ENCODE measurements at regions not wholly inside any gene's neighbourhood (a gene's known extent, or its start where the extent isn't known, plus 50 kb on each side); places are given as distances from the start of the nearest gene placed in this dataset.
"Not testable (repeated sequence)": the region's sequence is repeated elsewhere in the genome, so short reads cannot be mapped to it uniquely, and the experiment has no call there.

GRCh38 chr3:140765246-140765645 is 87.4 kb downstream of the TRIM42 start:
- Histone ChIP-seq H3K9me3 (ENCODE audit: control insufficient read depth in 3 of 3, low read length in 3 of 3) (no peaks in the 10 kb centered on the region), H3K27ac (ENCODE audit: low read depth, low read length) (no peak overlapping the region), H3K4me3 (ENCODE audit: low read length in 3 of 3) (no peak overlapping the region), H3K27me3 (ENCODE audit: control insufficient read depth in 3 of 3, insufficient read depth in 3 of 3, low read length in 3 of 3) (no peaks in the 10 kb centered on the region), H3K4me1 (ENCODE audit: control insufficient read depth in 3 of 3, insufficient read depth in 3 of 3, low read length in 3 of 3) (no peaks in the 10 kb centered on the region), H3K9ac (ENCODE audit: low read depth in 1 of 3, low read length in 3 of 3) (no peak overlapping the region), H3K36me3 (ENCODE audit: control insufficient read depth in 3 of 3, insufficient read depth in 3 of 3, low read length in 3 of 3) (no peaks in the 10 kb centered on the region)

GRCh38 chr3:140766465-140766864 is 88.6 kb downstream of the TRIM42 start:
- Histone ChIP-seq H3K4me1 (ENCODE audit: control insufficient read depth in 3 of 3, insufficient read depth in 3 of 3, low read length in 3 of 3) (no peaks in the 10 kb centered on the region), H3K36me3 (ENCODE audit: control insufficient read depth in 3 of 3, insufficient read depth in 3 of 3, low read length in 3 of 3) (no peaks in the 10 kb centered on the region), H3K9me3 (ENCODE audit: control insufficient read depth in 3 of 3, low read length in 3 of 3) (no peaks in the 10 kb centered on the region), H3K27ac (ENCODE audit: low read depth, low read length) (no peak overlapping the region), H3K27me3 (ENCODE audit: control insufficient read depth in 3 of 3, insufficient read depth in 3 of 3, low read length in 3 of 3) (no peaks in the 10 kb centered on the region), H3K9ac (ENCODE audit: low read depth in 1 of 3, low read length in 3 of 3) (no peak overlapping the region), H3K4me3 (ENCODE audit: low read length in 3 of 3) (no peak overlapping the region)

- no peaks in the 10 kb centered on the region for H3K9me3 ChIP-seq (ENCODE audit: control insufficient read depth in 3 of 3, low read length in 3 of 3)
- H3K4me3 ChIP-seq (ENCODE audit: low read length in 3 of 3): no peak overlapping the region
- no peak overlapping the region for H3K9ac ChIP-seq (ENCODE audit: low read depth in 1 of 3, low read length in 3 of 3)
- no peaks in the 10 kb centered on the region for H3K4me1 ChIP-seq (ENCODE audit: control insufficient read depth in 3 of 3, insufficient read depth in 3 of 3, low read length in 3 of 3)
- H3K27me3 ChIP-seq (ENCODE audit: control insufficient read depth in 3 of 3, insufficient read depth in 3 of 3, low read length in 3 of 3): no peaks in the 10 kb centered on the region
- no peaks in the 10 kb centered on the region for H3K36me3 ChIP-seq (ENCODE audit: control insufficient read depth in 3 of 3, insufficient read depth in 3 of 3, low read length in 3 of 3)
- no peak overlapping the region for H3K27ac ChIP-seq (ENCODE audit: low read depth, low read length)
Observed at GRCh38 chr3:140767566-140767965, 89.7 kb downstream of the TRIM42 start.

GRCh38 chr3:140768941-140769340 is 91.1 kb downstream of the TRIM42 start:
- Histone ChIP-seq H3K27ac (ENCODE audit: low read depth, low read length) (no peak overlapping the region), H3K36me3 (ENCODE audit: control insufficient read depth in 3 of 3, insufficient read depth in 3 of 3, low read length in 3 of 3) (no peaks in the 10 kb centered on the region), H3K27me3 (ENCODE audit: control insufficient read depth in 3 of 3, insufficient read depth in 3 of 3, low read length in 3 of 3) (no peaks in the 10 kb centered on the region), H3K4me1 (ENCODE audit: control insufficient read depth in 3 of 3, insufficient read depth in 3 of 3, low read length in 3 of 3) (no peaks in the 10 kb centered on the region), H3K9me3 (ENCODE audit: control insufficient read depth in 3 of 3, low read length in 3 of 3) (no peaks in the 10 kb centered on the region), H3K9ac (ENCODE audit: low read depth in 1 of 3, low read length in 3 of 3) (no peak overlapping the region), H3K4me3 (ENCODE audit: low read length in 3 of 3) (no peak overlapping the region)

- H3K4me1 ChIP-seq (ENCODE audit: control insufficient read depth in 3 of 3, insufficient read depth in 3 of 3, low read length in 3 of 3): no peaks in the 10 kb centered on the region
- H3K9ac ChIP-seq (ENCODE audit: low read depth in 1 of 3, low read length in 3 of 3): no peak overlapping the region
- no peak overlapping the region for H3K4me3 ChIP-seq (ENCODE audit: low read length in 3 of 3)
- H3K27ac ChIP-seq (ENCODE audit: low read depth, low read length): no peak overlapping the region
- H3K36me3 ChIP-seq (ENCODE audit: control insufficient read depth in 3 of 3, insufficient read depth in 3 of 3, low read length in 3 of 3): no peaks in the 10 kb centered on the region
- H3K27me3 ChIP-seq (ENCODE audit: control insufficient read depth in 3 of 3, insufficient read depth in 3 of 3, low read length in 3 of 3): no peaks in the 10 kb centered on the region
- no peaks in the 10 kb centered on the region for H3K9me3 ChIP-seq (ENCODE audit: control insufficient read depth in 3 of 3, low read length in 3 of 3)
Observed at GRCh38 chr3:140769951-140770350, 92.1 kb downstream of the TRIM42 start.

GRCh38 chr3:140770977-140771667 is 93.3 kb downstream of the TRIM42 start:
- Histone ChIP-seq H3K9ac (ENCODE audit: low read depth in 1 of 3, low read length in 3 of 3) (no peak overlapping the region), H3K27me3 (ENCODE audit: control insufficient read depth in 3 of 3, insufficient read depth in 3 of 3, low read length in 3 of 3) (no peaks in the 10 kb centered on the region), H3K4me1 (ENCODE audit: control insufficient read depth in 3 of 3, insufficient read depth in 3 of 3, low read length in 3 of 3) (no peaks in the 10 kb centered on the region), H3K36me3 (ENCODE audit: control insufficient read depth in 3 of 3, insufficient read depth in 3 of 3, low read length in 3 of 3) (no peaks in the 10 kb centered on the region), H3K27ac (ENCODE audit: low read depth, low read length) (no peak overlapping the region), H3K4me3 (ENCODE audit: low read length in 3 of 3) (no peak overlapping the region), H3K9me3 (ENCODE audit: control insufficient read depth in 3 of 3, low read length in 3 of 3) (no peaks in the 10 kb centered on the region)

GRCh38 chr3:140777631-140778233 is 99.9 kb downstream of the TRIM42 start:
- Histone ChIP-seq H3K4me1 (ENCODE audit: control insufficient read depth in 3 of 3, insufficient read depth in 3 of 3, low read length in 3 of 3) (no peaks in the 10 kb centered on the region), H3K9me3 (ENCODE audit: control insufficient read depth in 3 of 3, low read length in 3 of 3) (no peaks in the 10 kb centered on the region), H3K36me3 (ENCODE audit: control insufficient read depth in 3 of 3, insufficient read depth in 3 of 3, low read length in 3 of 3) (no peaks in the 10 kb centered on the region), H3K4me3 (ENCODE audit: low read length in 3 of 3) (no peak overlapping the region), H3K27ac (ENCODE audit: low read depth, low read length) (no peak overlapping the region), H3K27me3 (ENCODE audit: control insufficient read depth in 3 of 3, insufficient read depth in 3 of 3, low read length in 3 of 3) (no peaks in the 10 kb centered on the region), H3K9ac (ENCODE audit: low read depth in 1 of 3, low read length in 3 of 3) (no peak overlapping the region)

GRCh38 chr3:140791368-140791767 is 113.5 kb downstream of the TRIM42 start:
- no peaks in the 10 kb centered on the region for H3K36me3 ChIP-seq (ENCODE audit: control insufficient read depth in 3 of 3, insufficient read depth in 3 of 3, low read length in 3 of 3)
- H3K27ac ChIP-seq (ENCODE audit: low read depth, low read length): no peak overlapping the region
- H3K27me3 ChIP-seq (ENCODE audit: control insufficient read depth in 3 of 3, insufficient read depth in 3 of 3, low read length in 3 of 3): no peaks in the 10 kb centered on the region
- no peaks in the 10 kb centered on the region for H3K9me3 ChIP-seq (ENCODE audit: control insufficient read depth in 3 of 3, low read length in 3 of 3)
- H3K4me1 ChIP-seq (ENCODE audit: control insufficient read depth in 3 of 3, insufficient read depth in 3 of 3, low read length in 3 of 3): no peaks in the 10 kb centered on the region
- no peak overlapping the region for H3K9ac ChIP-seq (ENCODE audit: low read depth in 1 of 3, low read length in 3 of 3)
- no peak overlapping the region for H3K4me3 ChIP-seq (ENCODE audit: low read length in 3 of 3)

GRCh38 chr3:140794507-140794906 is 116.6 kb downstream of the TRIM42 start:
- Histone ChIP-seq H3K36me3 (ENCODE audit: control insufficient read depth in 3 of 3, insufficient read depth in 3 of 3, low read length in 3 of 3) (no peaks in the 10 kb centered on the region), H3K27ac (ENCODE audit: low read depth, low read length) (no peak overlapping the region), H3K4me1 (ENCODE audit: control insufficient read depth in 3 of 3, insufficient read depth in 3 of 3, low read length in 3 of 3) (no peaks in the 10 kb centered on the region), H3K9me3 (ENCODE audit: control insufficient read depth in 3 of 3, low read length in 3 of 3) (no peaks in the 10 kb centered on the region), H3K9ac (ENCODE audit: low read depth in 1 of 3, low read length in 3 of 3) (no peak overlapping the region), H3K4me3 (ENCODE audit: low read length in 3 of 3) (no peak overlapping the region), H3K27me3 (ENCODE audit: control insufficient read depth in 3 of 3, insufficient read depth in 3 of 3, low read length in 3 of 3) (no peaks in the 10 kb centered on the region)

- not testable (repeated sequence) for H3K27ac ChIP-seq (ENCODE audit: low read depth, low read length); H3K9ac ChIP-seq (ENCODE audit: low read depth in 1 of 3, low read length in 3 of 3); H3K27me3 ChIP-seq (ENCODE audit: control insufficient read depth in 3 of 3, insufficient read depth in 3 of 3, low read length in 3 of 3); H3K4me3 ChIP-seq (ENCODE audit: low read length in 3 of 3); H3K9me3 ChIP-seq (ENCODE audit: control insufficient read depth in 3 of 3, low read length in 3 of 3); H3K36me3 ChIP-seq (ENCODE audit: control insufficient read depth in 3 of 3, insufficient read depth in 3 of 3, low read length in 3 of 3); H3K4me1 ChIP-seq (ENCODE audit: control insufficient read depth in 3 of 3, insufficient read depth in 3 of 3, low read length in 3 of 3)
Observed at GRCh38 chr3:140802898-140803297, 125.0 kb downstream of the TRIM42 start.
